OCI-LY3 (cell line): ENCODE measurements at regions not wholly inside any gene's neighbourhood (a gene's known extent, or its start where the extent isn't known, plus 50 kb on each side); places are given as distances from the start of the nearest gene placed in this dataset.

Experiments used
- EZH2phosphoT487 ChIP-seq: fragments of 200-600 bp; shearing (Covaris generic); IDR thresholded peaks from 2 replicates; pipeline ENCODE4 v1.6.1; 2018; ENCODE audit warnings: antibody characterized with exemption, mixed run types, low read depth
- TF ChIP-seq, protein P1 (sequence below): fragments of 200-600, 300-600 bp; sonication (generic); IDR thresholded peaks from 2 replicates; pipeline ENCODE4 v1.5.1; 2014; ENCODE audit warnings: antibody characterized with exemption, low read length, low read depth

DNA sequence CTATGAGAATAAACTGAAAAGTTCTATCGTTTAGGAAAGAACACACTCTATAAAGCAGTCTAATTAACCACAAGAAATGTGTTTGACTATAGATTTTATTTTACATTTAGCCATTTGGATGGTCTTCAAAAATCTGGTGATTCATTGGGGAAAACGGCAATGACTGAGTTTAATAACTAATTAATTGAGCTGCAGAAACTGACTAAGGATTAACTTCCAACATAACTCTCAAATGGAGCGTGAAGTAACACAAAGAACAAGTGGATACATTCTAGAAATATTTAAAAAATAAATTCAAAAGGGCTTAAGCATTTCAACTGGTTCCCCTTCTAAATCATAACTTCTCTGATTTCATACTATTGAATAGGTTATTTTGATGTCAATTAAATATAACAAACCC is 1582.4 kb downstream of the PCDH18 start:
- TF ChIP-seq, protein P1, sequence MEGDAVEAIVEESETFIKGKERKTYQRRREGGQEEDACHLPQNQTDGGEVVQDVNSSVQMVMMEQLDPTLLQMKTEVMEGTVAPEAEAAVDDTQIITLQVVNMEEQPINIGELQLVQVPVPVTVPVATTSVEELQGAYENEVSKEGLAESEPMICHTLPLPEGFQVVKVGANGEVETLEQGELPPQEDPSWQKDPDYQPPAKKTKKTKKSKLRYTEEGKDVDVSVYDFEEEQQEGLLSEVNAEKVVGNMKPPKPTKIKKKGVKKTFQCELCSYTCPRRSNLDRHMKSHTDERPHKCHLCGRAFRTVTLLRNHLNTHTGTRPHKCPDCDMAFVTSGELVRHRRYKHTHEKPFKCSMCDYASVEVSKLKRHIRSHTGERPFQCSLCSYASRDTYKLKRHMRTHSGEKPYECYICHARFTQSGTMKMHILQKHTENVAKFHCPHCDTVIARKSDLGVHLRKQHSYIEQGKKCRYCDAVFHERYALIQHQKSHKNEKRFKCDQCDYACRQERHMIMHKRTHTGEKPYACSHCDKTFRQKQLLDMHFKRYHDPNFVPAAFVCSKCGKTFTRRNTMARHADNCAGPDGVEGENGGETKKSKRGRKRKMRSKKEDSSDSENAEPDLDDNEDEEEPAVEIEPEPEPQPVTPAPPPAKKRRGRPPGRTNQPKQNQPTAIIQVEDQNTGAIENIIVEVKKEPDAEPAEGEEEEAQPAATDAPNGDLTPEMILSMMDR: no peak
- no peak for TF ChIP-seq EZH2phosphoT487
